ENCODE measurements at regions not wholly inside any gene's neighbourhood (a gene's known extent, or its start where the extent isn't known, plus 50 kb on each side); places are given as distances from the start of the nearest gene placed in this dataset.

- no peak for TF ChIP-seq CTCF (IDR thresholded peaks at IDR 0.05; ENCODE audit: low read depth, low read length, poor library complexity, severe bottlenecking)
- no peak for TF ChIP-seq EZH2phosphoT487 (IDR thresholded peaks at IDR 0.05; ENCODE audit: borderline replicate concordance, low read length)
These were observed 248.4 kb upstream of the IRAK1BP1 start for GRCh38 chr6:78618970-78619369.

Measured in DOHH2 (cell line).